ENCODE measurements at regions not wholly inside any gene's neighbourhood (a gene's known extent, or its start where the extent isn't known, plus 50 kb on each side); places are given as distances from the start of the nearest gene placed in this dataset.
"Not testable (repeated sequence)": the region's sequence is repeated elsewhere in the genome, so short reads cannot be mapped to it uniquely, and the experiment has no call there.

- no peak for TF ChIP-seq CTCF (IDR thresholded peaks at IDR 0.05; ENCODE audit: low read depth, low read length, missing control alignments)
- no peak for DNase-seq (ENCODE audit: extremely low read depth, low read depth)
- no peak overlapping the region for H3K4me3 ChIP-seq (replicated peaks; ENCODE audit: low read depth, low read length)
These were observed 384.8 kb downstream of the TMEM121 start for GRCh38 chr14:105911006-105911847.

- not testable (repeated sequence) for H3K4me3 ChIP-seq (replicated peaks; ENCODE audit: low read depth, low read length); DNase-seq (ENCODE audit: extremely low read depth, low read depth)
These were observed 385.5 kb downstream of the TMEM121 start for GRCh38 chr14:105911848-105912292.

- TF ChIP-seq CTCF (IDR thresholded peaks at IDR 0.05; ENCODE audit: low read depth, low read length, missing control alignments): no peak
- H3K4me3 ChIP-seq (replicated peaks; ENCODE audit: low read depth, low read length): no peak overlapping the region
- DNase-seq (ENCODE audit: extremely low read depth, low read depth): no peak
These were observed 386.3 kb downstream of the TMEM121 start for GRCh38 chr14:105912641-105913180.

- DNase-seq (ENCODE audit: extremely low read depth, low read depth): no peak
- no peak for TF ChIP-seq CTCF (IDR thresholded peaks at IDR 0.05; ENCODE audit: low read depth, low read length, missing control alignments)
- H3K4me3 ChIP-seq (replicated peaks; ENCODE audit: low read depth, low read length): no peak overlapping the region
These were observed 386.8 kb downstream of the TMEM121 start for GRCh38 chr14:105913221-105913620.

- no peak for TF ChIP-seq CTCF (IDR thresholded peaks at IDR 0.05; ENCODE audit: low read depth, low read length, missing control alignments)
- no peak for DNase-seq (ENCODE audit: extremely low read depth, low read depth)
- no peak overlapping the region for H3K4me3 ChIP-seq (replicated peaks; ENCODE audit: low read depth, low read length)
These were observed 387.5 kb downstream of the TMEM121 start for GRCh38 chr14:105913861-105914260.

- not testable (repeated sequence) for H3K4me3 ChIP-seq (replicated peaks; ENCODE audit: low read depth, low read length); DNase-seq (ENCODE audit: extremely low read depth, low read depth)
These were observed 387.9 kb downstream of the TMEM121 start for GRCh38 chr14:105914281-105914680.

- TF ChIP-seq CTCF (IDR thresholded peaks at IDR 0.05; ENCODE audit: low read depth, low read length, missing control alignments): no peak
- no peak for DNase-seq (ENCODE audit: extremely low read depth, low read depth)
- H3K4me3 ChIP-seq (replicated peaks; ENCODE audit: low read depth, low read length): no peak overlapping the region
These were observed 388.5 kb downstream of the TMEM121 start for GRCh38 chr14:105914738-105915385.

- not testable (repeated sequence) for DNase-seq (ENCODE audit: extremely low read depth, low read depth); H3K4me3 ChIP-seq (replicated peaks; ENCODE audit: low read depth, low read length)
These were observed 389.2 kb downstream of the TMEM121 start for GRCh38 chr14:105915546-105915945.

GRCh38 chr14:105917136-105917932 is 391.0 kb downstream of the TMEM121 start:
- H3K4me3 ChIP-seq (replicated peaks; ENCODE audit: low read depth, low read length): not testable (repeated sequence)

More at GRCh38 chr14:105917136-105917932, 391.0 kb downstream of the TMEM121 start:
- DNase-seq (ENCODE audit: extremely low read depth, low read depth): not testable (repeated sequence)

Measured in HFF-Myc (cell line).